Astrocyte (in vitro differentiated cells and primary cell): ENCODE measurements at regions not wholly inside any gene's neighbourhood (a gene's known extent, or its start where the extent isn't known, plus 50 kb on each side); places are given as distances from the start of the nearest gene placed in this dataset.

Experiments
- CTCF ChIP-seq: IDR thresholded peaks from 2 replicates; pipeline ENCODE4 v1.5.1; 2011; ENCODE audit warnings: low read depth, mild to moderate bottlenecking, inconsistent platforms, low read length, moderate library complexity; ENCODE audit not compliant: insufficient read depth
- EZH2 ChIP-seq: IDR thresholded peaks from 2 replicates; pipeline ENCODE4 v1.6.1; 2012; ENCODE audit warnings: mild to moderate bottlenecking, low read length, inconsistent platforms; ENCODE audit not compliant: insufficient read depth

- TF ChIP-seq EZH2 (no peak), CTCF (no peak)
Measured at GRCh38 chr2:176446718-176447414, 177.6 kb downstream of the MTX2 start.
